PC-3 (cell line): ENCODE measurements at regions not wholly inside any gene's neighbourhood (a gene's known extent, or its start where the extent isn't known, plus 50 kb on each side); places are given as distances from the start of the nearest gene placed in this dataset.

Experiments used
- EZH2 ChIP-seq: fragments of 300-600 bp; sonication (generic); IDR thresholded peaks from one replicate; pipeline ENCODE4 v1.6.1; 2017; ENCODE audit warnings: antibody characterized with exemption, mild to moderate bottlenecking, low read length; ENCODE audit not compliant: unreplicated experiment
- TF ChIP-seq, protein P1 (sequence below): fragments of 300-600 bp; sonication (generic); conservative IDR thresholded peaks from 2 replicates; pipeline ENCODE4 v1.5.1; 2017; ENCODE audit warnings: antibody characterized with exemption, low read depth, mild to moderate bottlenecking, low read length

DNA sequence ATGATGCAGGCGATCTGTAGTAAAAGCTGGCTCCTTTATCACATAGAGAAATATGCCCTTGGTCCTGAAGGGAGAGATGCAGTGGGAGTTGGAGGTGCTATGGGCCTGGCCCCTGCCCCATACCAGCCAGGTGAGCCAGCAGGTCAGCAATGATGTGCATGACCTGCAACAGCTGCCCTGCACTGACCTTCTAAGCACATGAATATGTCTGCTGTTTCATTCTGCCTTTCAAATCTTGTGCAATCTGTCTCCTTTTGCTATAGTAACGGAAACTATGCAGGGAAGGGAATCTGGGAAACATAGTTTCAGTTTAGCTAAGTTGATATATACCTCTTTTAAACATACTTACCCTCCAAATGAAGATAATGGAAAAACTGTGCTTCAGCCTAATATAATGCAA lies 235.2 kb downstream of the TDRD15 start:
- TF ChIP-seq, protein P1, sequence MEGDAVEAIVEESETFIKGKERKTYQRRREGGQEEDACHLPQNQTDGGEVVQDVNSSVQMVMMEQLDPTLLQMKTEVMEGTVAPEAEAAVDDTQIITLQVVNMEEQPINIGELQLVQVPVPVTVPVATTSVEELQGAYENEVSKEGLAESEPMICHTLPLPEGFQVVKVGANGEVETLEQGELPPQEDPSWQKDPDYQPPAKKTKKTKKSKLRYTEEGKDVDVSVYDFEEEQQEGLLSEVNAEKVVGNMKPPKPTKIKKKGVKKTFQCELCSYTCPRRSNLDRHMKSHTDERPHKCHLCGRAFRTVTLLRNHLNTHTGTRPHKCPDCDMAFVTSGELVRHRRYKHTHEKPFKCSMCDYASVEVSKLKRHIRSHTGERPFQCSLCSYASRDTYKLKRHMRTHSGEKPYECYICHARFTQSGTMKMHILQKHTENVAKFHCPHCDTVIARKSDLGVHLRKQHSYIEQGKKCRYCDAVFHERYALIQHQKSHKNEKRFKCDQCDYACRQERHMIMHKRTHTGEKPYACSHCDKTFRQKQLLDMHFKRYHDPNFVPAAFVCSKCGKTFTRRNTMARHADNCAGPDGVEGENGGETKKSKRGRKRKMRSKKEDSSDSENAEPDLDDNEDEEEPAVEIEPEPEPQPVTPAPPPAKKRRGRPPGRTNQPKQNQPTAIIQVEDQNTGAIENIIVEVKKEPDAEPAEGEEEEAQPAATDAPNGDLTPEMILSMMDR = no peak
- TF ChIP-seq EZH2 = no peak
